NOMO-1 (cell line): ENCODE measurements at regions not wholly inside any gene's neighbourhood (a gene's known extent, or its start where the extent isn't known, plus 50 kb on each side); places are given as distances from the start of the nearest gene placed in this dataset.

ENCODE experiments used
- DNase-seq, 2 experiments: peaks; one replicate each; lab custom pipeline; 2025; ENCODE audit not compliant: unreplicated experiment in 2 of 2; lab: John Stamatoyannopoulos, UW

- no peak for DNase-seq
These were observed 685.7 kb upstream of the PIK3C3 start for GRCh38 chr18:41269294-41269693.

GRCh38 chr18:41268271-41268670 lies 686.8 kb upstream of the PIK3C3 start:
- DNase-seq = no peak

GRCh38 chr18:41266616-41267015 lies 688.4 kb upstream of the PIK3C3 start:
- no peak for DNase-seq

GRCh38 chr18:41266204-41266603 lies 688.8 kb upstream of the PIK3C3 start:
- no peak for DNase-seq

GRCh38 chr18:41265047-41265446 lies 690.0 kb upstream of the PIK3C3 start:
- DNase-seq = no peak

- DNase-seq = no peak
These were observed 691.1 kb upstream of the PIK3C3 start for GRCh38 chr18:41263956-41264355.

- DNase-seq = no peak
These were observed 692.3 kb upstream of the PIK3C3 start for GRCh38 chr18:41262688-41263087.

- DNase-seq = no peak
These were observed 710.4 kb upstream of the PIK3C3 start for GRCh38 chr18:41244591-41245037.

- DNase-seq = no peak
These were observed 717.7 kb upstream of the PIK3C3 start for GRCh38 chr18:41237317-41237716.

GRCh38 chr18:41231681-41232080 lies 723.4 kb upstream of the PIK3C3 start:
- no peak for DNase-seq

- no peak for DNase-seq
These were observed 727.0 kb upstream of the PIK3C3 start for GRCh38 chr18:41227993-41228392.

GRCh38 chr18:41226911-41227310 lies 728.1 kb upstream of the PIK3C3 start:
- DNase-seq = no peak

- DNase-seq = no peak
These were observed 728.8 kb upstream of the PIK3C3 start for GRCh38 chr18:41226186-41226585.

- no peak for DNase-seq
These were observed 738.6 kb upstream of the PIK3C3 start for GRCh38 chr18:41216341-41217003.

- DNase-seq = no peak
These were observed 747.3 kb upstream of the PIK3C3 start for GRCh38 chr18:41207706-41208105.

- DNase-seq = no peak
These were observed 748.6 kb upstream of the PIK3C3 start for GRCh38 chr18:41206341-41206830.

- no peak for DNase-seq
These were observed 755.8 kb upstream of the PIK3C3 start for GRCh38 chr18:41199212-41199611.

- no peak for DNase-seq
These were observed 757.1 kb upstream of the PIK3C3 start for GRCh38 chr18:41197967-41198366.

- DNase-seq = no peak
These were observed 784.7 kb upstream of the PIK3C3 start for GRCh38 chr18:41170346-41170745.

- no peak for DNase-seq
These were observed 789.4 kb upstream of the PIK3C3 start for GRCh38 chr18:41165625-41166024.

GRCh38 chr18:41162781-41163180 lies 792.3 kb upstream of the PIK3C3 start:
- no peak for DNase-seq

- DNase-seq = no peak
These were observed 792.8 kb upstream of the PIK3C3 start for GRCh38 chr18:41162191-41162590.
